Glomerular visceral epithelial cell (primary cell): ENCODE measurements at regions not wholly inside any gene's neighbourhood (a gene's known extent, or its start where the extent isn't known, plus 50 kb on each side); places are given as distances from the start of the nearest gene placed in this dataset.
A peak's percentile ranks its signal among the peaks of the same experiment; 100 is the strongest.

Source experiments
- DNase-seq: peaks from one replicate; pipeline ENCODE4 v3.0.0-alpha.2; 2016; ENCODE audit errors: extremely low spot score

DNA sequence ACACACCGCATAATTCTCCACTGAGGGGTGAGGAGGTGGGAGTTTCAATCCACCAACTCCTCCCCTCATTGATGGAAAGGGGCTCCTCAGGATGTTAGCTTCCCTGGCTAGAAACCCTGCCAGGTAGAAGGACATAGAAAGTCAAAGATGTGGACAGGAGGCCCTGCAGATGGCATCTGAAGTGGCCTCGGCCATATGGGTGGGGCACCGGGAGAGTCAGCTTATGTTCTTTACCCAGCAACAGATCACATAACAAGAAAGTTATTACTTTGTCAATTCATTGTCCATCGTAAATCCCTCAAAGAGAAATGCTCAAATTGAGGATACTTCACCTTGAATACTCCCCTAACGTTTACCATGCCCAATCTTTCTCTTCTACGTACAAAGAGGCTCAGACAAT is 97.3 kb upstream of the ARHGEF3 start:
- DNase-seq, result no peak

DNA sequence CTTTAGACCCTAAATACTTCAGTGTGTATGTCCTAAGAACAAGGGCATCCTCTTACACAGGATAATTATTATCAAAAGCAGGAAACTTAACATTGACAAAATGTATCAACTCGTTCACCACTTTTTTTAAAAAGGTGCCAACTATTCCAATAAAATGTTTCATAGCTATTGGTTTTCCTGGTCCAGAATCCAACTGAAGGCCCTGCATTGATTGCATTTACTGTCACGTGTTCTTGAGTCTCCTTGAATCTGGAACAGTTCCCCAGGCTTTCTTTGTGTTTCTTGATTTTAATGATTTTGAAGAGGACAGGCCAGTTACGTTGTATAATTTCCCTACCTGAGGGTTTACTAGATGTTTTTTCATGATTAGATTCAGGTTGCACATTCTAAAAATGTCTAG is 94.6 kb upstream of the ARHGEF3 start:
- no peak for DNase-seq

GRCh38 chr3:56894881-56895431 is 93.2 kb upstream of the ARHGEF3 start:
- DNase-seq, result no peak

GRCh38 chr3:56890448-56891091 is 88.8 kb upstream of the ARHGEF3 start:
- no peak for DNase-seq

DNA sequence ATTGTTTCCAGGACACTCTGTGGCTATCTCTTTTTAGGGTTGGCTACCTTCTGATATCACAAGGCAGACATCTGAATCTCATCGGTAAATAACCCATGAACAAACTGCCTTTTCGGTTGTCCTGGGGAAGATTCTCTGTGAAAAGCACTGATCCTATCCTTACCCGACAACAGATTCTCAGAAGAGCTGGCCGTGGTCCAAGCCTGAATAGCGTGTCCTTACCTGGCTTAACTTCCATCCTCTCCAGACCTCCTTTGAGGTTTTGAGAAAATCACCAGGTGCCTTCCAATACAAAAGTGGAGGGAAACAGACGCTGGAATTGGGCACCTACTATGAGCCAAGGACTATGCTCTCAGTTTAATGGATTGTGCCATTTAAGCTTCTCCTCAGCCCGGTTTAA is 87.4 kb upstream of the ARHGEF3 start:
- no peak for DNase-seq

DNA sequence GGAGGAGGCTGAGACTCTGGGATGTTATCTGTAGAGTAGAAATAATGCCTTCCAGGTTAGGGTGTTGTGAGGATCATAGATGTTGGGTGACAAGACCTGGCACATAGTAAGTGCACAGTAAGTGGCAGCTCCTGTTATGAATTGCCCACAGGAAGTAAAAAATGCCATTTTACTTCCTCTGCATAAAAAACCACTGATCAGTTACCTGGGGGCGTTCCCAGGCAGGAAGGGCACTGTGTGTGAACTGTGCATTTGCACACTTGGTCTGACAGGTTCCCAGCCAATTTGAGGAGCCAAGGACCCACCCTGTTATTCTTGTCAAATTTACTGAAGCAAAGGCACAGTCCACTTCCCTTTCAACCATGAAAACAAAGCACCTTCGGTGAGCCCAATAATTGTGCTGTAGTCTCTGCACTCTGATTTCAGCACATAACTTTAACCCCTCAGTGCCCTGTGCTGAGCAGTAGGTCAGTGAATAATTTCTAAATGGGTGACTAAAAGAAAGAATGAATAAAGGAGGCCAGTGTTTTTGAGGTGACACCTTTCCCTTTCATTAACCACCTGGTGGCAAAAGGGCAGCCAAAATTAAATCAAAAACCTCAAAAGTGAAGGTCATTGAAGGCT is 85.8 kb upstream of the ARHGEF3 start:
- no peak for DNase-seq

GRCh38 chr3:56886314-56886713 is 84.6 kb upstream of the ARHGEF3 start:
- no peak for DNase-seq

DNA sequence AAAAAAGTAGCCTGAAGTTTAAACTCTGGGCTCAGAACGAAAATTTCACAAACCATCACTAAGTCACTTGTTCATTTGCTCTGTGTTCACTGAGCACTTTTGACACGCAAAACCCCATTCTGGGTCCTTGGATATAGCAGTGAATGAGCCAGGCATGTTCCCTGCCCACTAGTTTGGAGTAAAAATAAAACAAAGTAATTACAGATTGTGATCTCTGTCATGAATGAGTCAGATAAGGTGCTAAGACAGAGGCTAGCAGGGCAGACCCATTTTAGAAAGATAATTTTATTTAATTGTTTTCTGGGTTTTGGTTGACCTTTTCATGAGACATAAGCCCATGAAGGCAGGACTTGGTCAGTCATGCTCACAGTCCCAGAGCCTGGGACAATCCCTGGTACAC is 84.1 kb upstream of the ARHGEF3 start:
- no peak for DNase-seq

DNA sequence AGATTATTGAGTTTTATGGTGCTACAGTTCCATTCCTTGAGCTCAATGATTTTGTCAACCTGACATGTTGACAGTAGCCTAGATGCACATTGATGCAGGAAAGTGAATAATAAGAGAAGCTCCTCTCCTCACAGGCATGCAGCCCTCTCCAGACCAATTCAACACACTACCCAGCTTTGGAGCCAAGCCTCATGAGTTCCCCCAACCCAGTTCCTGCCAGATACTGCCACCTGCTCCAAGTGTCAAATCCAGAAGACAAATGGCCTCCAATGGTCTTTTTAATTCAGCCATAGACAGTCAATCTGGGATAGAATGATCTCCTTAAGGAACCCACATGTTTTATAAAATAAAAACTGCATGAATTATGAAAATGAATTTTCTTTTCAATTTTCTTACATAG is 83.7 kb upstream of the ARHGEF3 start:
- no peak for DNase-seq

- DNase-seq, result no peak
Observed at GRCh38 chr3:56884387-56884786, 82.6 kb upstream of the ARHGEF3 start.

DNA sequence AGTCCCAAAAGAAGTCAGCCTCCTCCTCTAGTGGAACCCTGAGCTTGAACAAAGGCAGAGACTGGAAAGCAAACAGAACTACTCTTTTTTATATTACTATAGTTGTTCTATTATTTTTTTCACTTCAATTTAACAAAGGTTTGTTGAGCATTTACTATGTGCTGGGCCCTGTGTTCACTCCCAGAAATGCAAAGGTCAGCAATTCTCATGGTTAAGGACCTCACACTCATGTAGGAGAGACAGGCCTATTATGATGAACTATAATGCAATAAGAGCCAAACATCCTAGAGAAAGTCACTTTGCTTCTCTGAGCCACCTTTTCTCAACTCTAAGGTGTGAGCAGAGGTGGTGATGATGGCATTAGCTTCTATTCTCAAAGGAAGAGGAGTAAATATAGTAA is 82.1 kb upstream of the ARHGEF3 start:
- no peak for DNase-seq

DNA sequence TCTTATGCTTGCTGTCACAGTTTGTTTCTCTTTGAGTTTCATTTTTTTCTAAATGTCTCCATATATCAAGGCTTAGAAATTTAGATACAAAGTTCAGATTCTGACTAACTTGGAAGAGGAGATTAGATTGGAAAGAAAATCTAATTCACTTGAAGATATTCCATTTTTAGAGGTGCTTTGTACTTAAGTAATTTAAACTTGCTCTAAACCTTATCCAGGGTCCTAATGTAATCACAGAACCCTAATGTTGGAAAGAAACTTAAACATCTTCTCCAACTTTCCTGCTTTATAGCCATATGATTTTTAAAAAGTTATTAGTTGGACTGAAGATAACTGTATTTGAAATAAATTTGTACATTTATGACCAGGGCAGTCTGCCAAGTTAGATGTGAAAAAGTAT is 81.1 kb upstream of the ARHGEF3 start:
- DNase-seq, result no peak

DNA sequence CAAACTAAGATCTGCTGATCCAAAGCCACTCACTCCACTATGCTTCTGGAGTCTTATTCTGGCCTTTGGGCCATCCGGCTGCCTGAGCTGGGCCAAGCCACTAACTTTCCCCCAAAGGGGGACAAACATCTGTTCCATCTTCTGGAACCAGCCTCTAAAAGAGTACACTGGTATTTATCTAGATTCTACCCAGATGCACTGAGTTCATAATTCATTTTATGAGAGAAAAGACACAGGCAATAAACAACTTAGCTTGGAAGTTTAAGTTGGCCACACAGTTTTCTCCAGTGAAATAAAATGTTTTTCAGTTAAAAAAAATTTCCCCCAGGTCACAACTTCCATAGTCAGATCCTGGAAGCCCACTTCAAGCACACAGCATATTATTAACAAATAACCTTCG is 80.1 kb upstream of the ARHGEF3 start:
- no peak for DNase-seq

DNA sequence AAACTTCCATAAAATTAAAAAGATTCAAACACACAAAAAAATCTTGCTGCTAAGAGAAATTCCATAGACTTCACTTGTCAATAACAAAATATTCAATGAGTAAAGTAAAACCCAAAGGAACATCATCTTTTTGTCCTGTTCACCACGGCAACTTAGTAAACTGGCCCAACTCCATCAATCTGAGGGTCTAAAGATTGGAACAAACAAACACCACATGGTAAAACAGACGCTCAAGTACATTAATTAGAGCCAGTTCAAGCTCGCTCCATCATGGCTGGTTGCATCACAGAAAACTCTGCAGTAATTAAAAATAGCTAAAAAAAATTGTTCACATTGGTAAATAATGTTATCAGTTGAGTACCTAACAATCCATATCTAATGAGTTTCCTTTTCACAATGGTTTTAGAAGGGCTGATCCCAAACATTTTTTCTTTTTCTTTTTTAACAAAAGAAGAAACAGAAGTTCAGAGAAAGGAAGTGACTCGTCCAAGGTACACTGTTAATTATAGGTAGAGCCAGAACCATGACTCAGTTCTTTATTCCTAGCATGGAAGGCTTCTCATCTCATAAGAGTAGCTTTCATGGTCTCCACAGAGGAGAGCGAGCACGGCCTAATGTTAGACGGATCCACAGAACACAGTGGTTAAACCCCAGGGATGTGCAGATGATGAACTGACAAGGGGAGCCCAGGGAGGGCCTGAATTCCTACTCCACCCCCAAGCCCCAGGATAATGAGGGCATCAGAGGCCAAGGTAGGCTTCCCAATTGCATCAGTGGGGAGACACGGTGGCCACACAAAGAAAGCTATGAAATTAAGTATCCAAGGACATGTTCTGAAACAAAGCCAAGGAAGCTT is 79.2 kb upstream of the ARHGEF3 start:
- DNase-seq, result no peak

GRCh38 chr3:56879436-56880215 is 77.9 kb upstream of the ARHGEF3 start:
- no peak for DNase-seq

DNA sequence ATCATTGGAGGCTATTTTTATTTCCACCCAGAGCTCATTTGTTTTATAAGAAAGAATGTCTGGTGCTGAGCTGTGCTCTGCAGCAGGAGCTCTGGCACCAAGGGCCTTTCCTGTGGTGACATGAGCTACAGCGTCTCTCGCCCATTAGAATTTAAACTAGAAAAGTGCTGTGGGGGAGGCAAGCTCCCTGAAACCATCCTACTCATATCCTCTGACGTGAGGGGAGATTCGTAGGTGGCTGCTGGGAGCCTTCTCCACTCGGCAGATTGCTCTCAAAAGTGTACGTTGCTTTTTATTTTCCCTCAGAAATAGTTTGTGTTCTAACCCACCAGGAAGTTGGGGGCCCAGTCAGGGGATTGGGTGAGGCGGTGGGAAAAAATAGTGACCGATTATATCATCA is 76.3 kb upstream of the ARHGEF3 start:
- DNase-seq, result no peak

DNA sequence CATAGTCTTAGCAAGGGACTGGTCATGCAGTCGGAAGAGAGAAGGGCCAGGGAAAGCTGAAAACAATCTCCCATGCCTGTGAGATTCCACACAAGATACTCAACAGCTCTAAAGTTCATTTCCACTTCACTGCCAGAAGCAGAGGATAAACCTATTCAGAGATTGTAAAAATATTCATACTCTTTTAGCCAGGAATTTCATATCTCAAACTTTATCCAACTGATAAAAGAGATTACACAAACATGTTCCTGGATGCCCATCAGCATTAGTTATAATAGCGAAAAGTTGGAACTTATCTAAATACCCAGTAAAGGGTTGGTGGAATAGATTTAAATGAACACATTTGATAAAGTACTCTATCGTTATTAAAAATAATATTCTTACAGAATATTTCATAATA is 75.2 kb upstream of the ARHGEF3 start:
- no peak for DNase-seq

DNA sequence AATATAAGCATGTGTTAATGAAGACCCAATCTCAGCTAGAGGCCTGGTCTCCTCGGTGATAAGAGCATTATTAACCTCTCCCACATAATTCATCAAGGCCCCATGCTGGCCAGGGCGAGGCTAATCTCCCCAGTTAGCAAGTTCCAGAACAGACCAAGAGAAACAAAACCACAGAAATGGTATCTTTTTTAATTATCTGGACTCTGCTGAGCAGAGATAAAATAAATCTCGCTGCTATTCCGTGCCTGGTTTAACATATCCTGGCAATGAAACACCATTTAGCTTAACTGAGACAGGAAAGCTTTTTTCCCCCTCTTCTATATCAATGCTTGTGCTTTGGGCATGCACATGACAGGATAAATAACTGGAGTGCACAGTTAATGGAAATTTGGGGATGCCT is 72.5 kb upstream of the ARHGEF3 start:
- DNase-seq, result no peak

DNA sequence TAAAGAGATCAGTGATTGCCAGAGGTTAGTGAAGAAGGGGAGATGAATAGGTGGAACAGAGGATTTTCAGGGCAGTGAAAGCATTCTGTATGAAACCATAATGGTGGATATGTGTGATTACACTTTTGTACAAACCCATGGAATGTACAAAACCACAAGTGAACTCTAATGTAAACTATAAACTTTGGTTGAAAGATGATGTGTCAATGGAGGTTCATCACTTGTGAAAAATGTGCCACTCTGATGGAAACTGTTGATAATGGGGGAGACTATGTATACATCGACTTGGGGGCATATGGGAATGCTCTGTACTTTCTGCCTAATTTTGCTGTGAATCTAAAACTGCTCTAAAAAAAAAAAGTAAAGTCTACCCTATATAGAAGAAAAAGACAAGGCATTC is 68.7 kb upstream of the ARHGEF3 start:
- DNase-seq, result no peak

GRCh38 chr3:56869157-56869889 is 67.6 kb upstream of the ARHGEF3 start:
- DNase-seq, result peak; percentile 37

DNA sequence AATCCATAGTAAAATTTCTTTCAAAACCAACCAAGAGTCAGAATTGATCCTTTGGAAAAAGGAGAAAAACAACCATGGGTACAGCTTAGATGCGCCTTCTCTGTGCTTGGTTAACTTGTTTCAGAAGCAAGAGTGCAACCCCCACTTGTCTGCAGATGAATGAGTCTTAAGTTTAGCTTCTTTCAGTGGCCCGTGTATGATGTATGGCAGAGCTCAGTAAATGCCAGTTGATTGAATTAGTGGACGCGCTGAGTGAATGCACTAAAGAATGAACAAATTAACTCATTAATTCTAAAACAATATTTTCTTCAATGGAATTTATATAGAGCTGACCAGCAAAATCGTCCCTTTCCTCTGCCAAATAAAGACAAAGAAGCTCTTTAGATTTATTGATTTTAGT is 67.0 kb upstream of the ARHGEF3 start:
- no peak for DNase-seq
